SKM-1 (cell line): ENCODE measurements at regions not wholly inside any gene's neighbourhood (a gene's known extent, or its start where the extent isn't known, plus 50 kb on each side); places are given as distances from the start of the nearest gene placed in this dataset.
"Not testable (repeated sequence)": the region's sequence is repeated elsewhere in the genome, so short reads cannot be mapped to it uniquely, and the experiment has no call there.

Experiments
- DNase-seq: peaks from one replicate; lab custom pipeline; 2025; ENCODE audit not compliant: unreplicated experiment; lab: John Stamatoyannopoulos, UW

GRCh38 chr3:103421460-103421859, 986.6 kb downstream of the ZPLD1 start:
- no peak for DNase-seq

GRCh38 chr3:103437883-103438282, 1003.1 kb downstream of the ZPLD1 start:
- DNase-seq = no peak

- no peak for DNase-seq
Measured at GRCh38 chr3:103440539-103441203, 1005.9 kb downstream of the ZPLD1 start.

- DNase-seq = no peak
Measured at GRCh38 chr3:103446953-103447629, 1012.3 kb downstream of the ZPLD1 start.

- DNase-seq = no peak
Measured at GRCh38 chr3:103453152-103453551, 1018.3 kb downstream of the ZPLD1 start.

GRCh38 chr3:103459815-103460214, 1025.0 kb downstream of the ZPLD1 start:
- no peak for DNase-seq

- no peak for DNase-seq
Measured at GRCh38 chr3:103470498-103470897, 1035.7 kb downstream of the ZPLD1 start.

- no peak for DNase-seq
Measured at GRCh38 chr3:103494011-103494410, 1059.2 kb downstream of the ZPLD1 start.

GRCh38 chr3:103494512-103494911, 1059.7 kb downstream of the ZPLD1 start:
- no peak for DNase-seq

- DNase-seq = no peak
Measured at GRCh38 chr3:103495186-103495585, 1060.4 kb downstream of the ZPLD1 start.

GRCh38 chr3:103499132-103499900, 1064.5 kb downstream of the ZPLD1 start:
- no peak for DNase-seq

- DNase-seq = no peak
Measured at GRCh38 chr3:103499967-103500366, 1065.2 kb downstream of the ZPLD1 start.

GRCh38 chr3:103510760-103511159, 1075.9 kb downstream of the ZPLD1 start:
- DNase-seq = no peak

GRCh38 chr3:103511891-103512290, 1077.1 kb downstream of the ZPLD1 start:
- DNase-seq = no peak

GRCh38 chr3:103512595-103512994, 1077.8 kb downstream of the ZPLD1 start:
- DNase-seq = no peak

- no peak for DNase-seq
Measured at GRCh38 chr3:103513003-103513402, 1078.2 kb downstream of the ZPLD1 start.

- no peak for DNase-seq
Measured at GRCh38 chr3:103515116-103515515, 1080.3 kb downstream of the ZPLD1 start.

- DNase-seq = no peak
Measured at GRCh38 chr3:103516950-103517349, 1082.1 kb downstream of the ZPLD1 start.

GRCh38 chr3:103531327-103531726, 1096.5 kb downstream of the ZPLD1 start:
- DNase-seq = not testable (repeated sequence)

- no peak for DNase-seq
Measured at GRCh38 chr3:103532986-103533385, 1098.2 kb downstream of the ZPLD1 start.

GRCh38 chr3:103554451-103554850, 1119.6 kb downstream of the ZPLD1 start:
- DNase-seq = no peak

GRCh38 chr3:103564116-103564515, 1129.3 kb downstream of the ZPLD1 start:
- not testable (repeated sequence) for DNase-seq
